H9 (cell line): ENCODE measurements at regions not wholly inside any gene's neighbourhood (a gene's known extent, or its start where the extent isn't known, plus 50 kb on each side); places are given as distances from the start of the nearest gene placed in this dataset.
"Not testable (repeated sequence)": the region's sequence is repeated elsewhere in the genome, so short reads cannot be mapped to it uniquely, and the experiment has no call there.

ENCODE experiments used
- DNase-seq: peaks from one replicate; pipeline ENCODE4 v3.0.0-alpha.2; 2017
- H2AFZ ChIP-seq: one replicate; pipeline ENCODE4 v1.6.1; 2013; ENCODE audit warnings: mild to moderate bottlenecking, low read length, control low read depth, moderate library complexity
- H2AK5ac ChIP-seq: 2 replicates; pipeline ENCODE4 v1.6.1; 2013; ENCODE audit warnings: low read length, control low read depth, mixed read lengths; ENCODE audit not compliant: insufficient read length
- H2BK120ac ChIP-seq: one replicate; pipeline ENCODE4 v1.6.1; 2013; ENCODE audit warnings: low read depth, mild to moderate bottlenecking, low read length, control low read depth, inconsistent platforms; ENCODE audit not compliant: poor library complexity, severe bottlenecking
- H2BK12ac ChIP-seq: 2 replicates; pipeline ENCODE4 v1.6.1; 2013; ENCODE audit warnings: low read length, control low read depth, mixed read lengths, low read depth; ENCODE audit not compliant: insufficient read length
- H2BK15ac ChIP-seq: 2 replicates; pipeline ENCODE4 v1.6.1; 2013; ENCODE audit warnings: low read depth, low read length, control low read depth
- H2BK20ac ChIP-seq: one replicate; pipeline ENCODE4 v1.6.1; 2013; ENCODE audit warnings: low read depth, mild to moderate bottlenecking, low read length, control low read depth, inconsistent platforms; ENCODE audit not compliant: poor library complexity, severe bottlenecking
- H2BK5ac ChIP-seq: 2 replicates; pipeline ENCODE4 v1.6.1; 2013; ENCODE audit warnings: low read length, control low read depth, mixed read lengths; ENCODE audit not compliant: insufficient read length
- H3K14ac ChIP-seq: 2 replicates; pipeline ENCODE4 v1.6.1; 2013; ENCODE audit warnings: low read length, control low read depth; ENCODE audit not compliant: insufficient read depth
- H3K18ac ChIP-seq: 2 replicates; pipeline ENCODE4 v1.6.1; 2013; ENCODE audit warnings: low read depth, mild to moderate bottlenecking, mixed read lengths, low read length, control low read depth; ENCODE audit not compliant: insufficient read length
- H3K23ac ChIP-seq: 2 replicates; pipeline ENCODE4 v1.6.1; 2013; ENCODE audit warnings: low read length, control low read depth, mixed read lengths, low read depth; ENCODE audit not compliant: insufficient read length
- H3K23me2 ChIP-seq: 2 replicates; pipeline ENCODE4 v1.6.1; 2013; ENCODE audit warnings: low read depth, mild to moderate bottlenecking, mixed read lengths, low read length, control low read depth; ENCODE audit not compliant: insufficient read length, poor library complexity, severe bottlenecking
- H3K27ac ChIP-seq: 2 replicates; pipeline ENCODE4 v1.5.1; 2013; ENCODE audit warnings: low read length, control low read depth, mixed read lengths, low read depth; ENCODE audit not compliant: insufficient read length
- H3K27me3 ChIP-seq: 2 replicates; pipeline ENCODE4 v1.6.1; 2013; ENCODE audit warnings: low read length, control low read depth, inconsistent platforms; ENCODE audit not compliant: insufficient read depth
- H3K4ac ChIP-seq: 2 replicates; pipeline ENCODE4 v1.6.1; 2013; ENCODE audit warnings: low read depth, mild to moderate bottlenecking, control low read depth, inconsistent platforms, low read length, moderate library complexity
- H3K4me1 ChIP-seq: 2 replicates; pipeline ENCODE4 v1.6.1; 2013; ENCODE audit warnings: low read length, control low read depth, inconsistent platforms; ENCODE audit not compliant: insufficient read depth
- H3K4me2 ChIP-seq: 2 replicates; pipeline ENCODE4 v1.6.1; 2013; ENCODE audit warnings: low read length, control low read depth, mixed read lengths; ENCODE audit not compliant: insufficient read length, insufficient read depth
- H3K56ac ChIP-seq: 2 replicates; pipeline ENCODE4 v1.6.1; 2013; ENCODE audit warnings: low read depth, mild to moderate bottlenecking, mixed read lengths, low read length, control low read depth; ENCODE audit not compliant: insufficient read length
- H3K79me1 ChIP-seq: 2 replicates; pipeline ENCODE4 v1.6.1; 2013; ENCODE audit warnings: low read depth, mild to moderate bottlenecking, moderate library complexity, low read length, control low read depth, inconsistent platforms; ENCODE audit not compliant: insufficient read depth, poor library complexity, severe bottlenecking
- H3K79me2 ChIP-seq: 2 replicates; pipeline ENCODE4 v1.6.1; 2013; ENCODE audit warnings: low read length, control low read depth, inconsistent platforms; ENCODE audit not compliant: insufficient read depth
- H3K9ac ChIP-seq: 2 replicates; pipeline ENCODE4 v1.6.1; 2013; ENCODE audit warnings: low read length, control low read depth, mixed read lengths; ENCODE audit not compliant: insufficient read length; ENCODE audit errors: extremely low read depth
- H3K9me3 ChIP-seq: one replicate; pipeline ENCODE4 v1.6.1; 2013; ENCODE audit warnings: low read depth, low read length, inconsistent platforms; ENCODE audit not compliant: control insufficient read depth
- H3T11ph ChIP-seq: one replicate; pipeline ENCODE4 v1.6.1; 2013; ENCODE audit warnings: mild to moderate bottlenecking, low read length, control low read depth, inconsistent platforms
- H4K20me1 ChIP-seq: one replicate; pipeline ENCODE4 v1.6.1; 2013; ENCODE audit not compliant: control insufficient read depth, insufficient read length, insufficient read depth
- H4K5ac ChIP-seq: 2 replicates; pipeline ENCODE4 v1.6.1; 2013; ENCODE audit warnings: low read depth, mild to moderate bottlenecking, mixed read lengths, low read length, control low read depth; ENCODE audit not compliant: insufficient read length
- H4K8ac ChIP-seq: replicated peaks from 2 replicates; pipeline ENCODE4 v1.6.1; 2013; ENCODE audit warnings: low read length, control low read depth, mixed read lengths, low read depth; ENCODE audit not compliant: insufficient read length
- H4K91ac ChIP-seq: 2 replicates; pipeline ENCODE4 v1.6.1; 2013; ENCODE audit warnings: low read depth, mild to moderate bottlenecking, moderate library complexity, mixed read lengths, low read length, control low read depth; ENCODE audit not compliant: insufficient read length
- H3K27ac Mint-ChIP-seq, 3 experiments: 2 replicates in 2 of 3; 3 replicates in 1 of 3; pipeline ENCODE4 v1.8.0; 2020 to 2021; ENCODE audit warnings: mixed read lengths in 3 of 3, mild to moderate bottlenecking in 1 of 3, moderate library complexity in 1 of 3
- H3K27me3 Mint-ChIP-seq: 2 replicates; pipeline ENCODE4 v1.8.0; 2021; ENCODE audit warnings: low read depth, mild to moderate bottlenecking, moderate library complexity, mixed read lengths
- H3K36me3 Mint-ChIP-seq, 3 experiments: 2 replicates in 2 of 3; 3 replicates in 1 of 3; pipeline ENCODE4 v1.8.0; 2020 to 2021; ENCODE audit warnings: low read depth in 3 of 3, mixed read lengths in 3 of 3; ENCODE audit not compliant: insufficient read depth in 1 of 3
- H3K4me1 Mint-ChIP-seq, 2 experiments: 2 replicates each; pipeline ENCODE4 v1.8.0; 2020; ENCODE audit warnings: mixed read lengths in 2 of 2
- H3K4me3 Mint-ChIP-seq, 2 experiments: 2 replicates in 1 of 2; 3 replicates in 1 of 2; pipeline ENCODE4 v1.8.0; 2020 to 2021; ENCODE audit warnings: mild to moderate bottlenecking in 2 of 2, mixed read lengths in 2 of 2, moderate library complexity in 1 of 2
- H3K9me3 Mint-ChIP-seq, 2 experiments: 2 replicates in 1 of 2; 3 replicates in 1 of 2; pipeline ENCODE4 v1.8.0; 2020; ENCODE audit warnings: mild to moderate bottlenecking in 2 of 2, mixed read lengths in 2 of 2, moderate library complexity in 1 of 2
- WGBS: extraction: QIAGEN DNeasy Blood & Tissue Kit; methylation state at CpG from one replicate; pipeline ENCODE4 v1.1.7; 2013; ENCODE audit warnings: missing lambda C conversion rate, low lambda C conversion rate, mixed read lengths; ENCODE audit not compliant: insufficient read length; ENCODE audit errors: extremely low coverage; 5-methylcytosine and 5-hydroxymethylcytosine counted together
- TF ChIP-seq, protein P1 (sequence below): fragments of 200-600 bp; sonication (generic); conservative IDR thresholded peaks from 3 replicates; pipeline ENCODE4 v1.8.0; 2021; ENCODE audit warnings: antibody characterized with exemption, mild to moderate bottlenecking

- H4K8ac ChIP-seq, result no peak overlapping the region
- WGBS, result no CpG with 5 or more reads among the region's 20 CpGs
- DNase-seq, result no peak
- peaks cover 4% of the 10 kb centered on the region for H3K9me3 ChIP-seq
- Mint-ChIP-seq H3K9me3 (peaks cover 38 to 52% of the 10 kb centered on the region in 2 experiments), H3K27me3 (peaks cover 3% of the 10 kb centered on the region), H3K36me3 (peaks cover 24 to 52% (median 39%) of the 10 kb centered on the region in 3 experiments), H3K4me1 (no peaks in the 10 kb centered on the region), H3K27ac (0 out of 7 replicates have a peak overlapping the region, but pooled peaks of 1 of the 3 experiments have one; percentile 48), H3K4me3 (no peak overlapping the region)
- H3K4me2 ChIP-seq, result no peak overlapping the region
- H3K27ac ChIP-seq, result no peak overlapping the region
- H3K4ac ChIP-seq, result no peak overlapping the region
- H3K23ac ChIP-seq, result no peak overlapping the region
- H3K56ac ChIP-seq, result no peak overlapping the region
- no peaks in the 10 kb centered on the region for H3K27me3 ChIP-seq
- no peak overlapping the region for H2BK5ac ChIP-seq
- no peak overlapping the region for H3T11ph ChIP-seq
- no peak overlapping the region for H2BK120ac ChIP-seq
- H4K20me1 ChIP-seq, result no peaks in the 10 kb centered on the region
- TF ChIP-seq, protein P1, sequence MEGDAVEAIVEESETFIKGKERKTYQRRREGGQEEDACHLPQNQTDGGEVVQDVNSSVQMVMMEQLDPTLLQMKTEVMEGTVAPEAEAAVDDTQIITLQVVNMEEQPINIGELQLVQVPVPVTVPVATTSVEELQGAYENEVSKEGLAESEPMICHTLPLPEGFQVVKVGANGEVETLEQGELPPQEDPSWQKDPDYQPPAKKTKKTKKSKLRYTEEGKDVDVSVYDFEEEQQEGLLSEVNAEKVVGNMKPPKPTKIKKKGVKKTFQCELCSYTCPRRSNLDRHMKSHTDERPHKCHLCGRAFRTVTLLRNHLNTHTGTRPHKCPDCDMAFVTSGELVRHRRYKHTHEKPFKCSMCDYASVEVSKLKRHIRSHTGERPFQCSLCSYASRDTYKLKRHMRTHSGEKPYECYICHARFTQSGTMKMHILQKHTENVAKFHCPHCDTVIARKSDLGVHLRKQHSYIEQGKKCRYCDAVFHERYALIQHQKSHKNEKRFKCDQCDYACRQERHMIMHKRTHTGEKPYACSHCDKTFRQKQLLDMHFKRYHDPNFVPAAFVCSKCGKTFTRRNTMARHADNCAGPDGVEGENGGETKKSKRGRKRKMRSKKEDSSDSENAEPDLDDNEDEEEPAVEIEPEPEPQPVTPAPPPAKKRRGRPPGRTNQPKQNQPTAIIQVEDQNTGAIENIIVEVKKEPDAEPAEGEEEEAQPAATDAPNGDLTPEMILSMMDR, result no peak
- no peak overlapping the region for H2AFZ ChIP-seq
- H4K5ac ChIP-seq, result no peak overlapping the region
- H2BK12ac ChIP-seq, result no peak overlapping the region
- no peak overlapping the region for H2BK15ac ChIP-seq
- no peak overlapping the region for H3K14ac ChIP-seq
- H3K18ac ChIP-seq, result no peak overlapping the region
- H2BK20ac ChIP-seq, result no peak overlapping the region
- no peak overlapping the region for H3K9ac ChIP-seq
- no peaks in the 10 kb centered on the region for H3K79me2 ChIP-seq
- H3K79me1 ChIP-seq, result no peaks in the 10 kb centered on the region
- H3K23me2 ChIP-seq, result no peaks in the 10 kb centered on the region
- H2AK5ac ChIP-seq, result no peak overlapping the region
- no peaks in the 10 kb centered on the region for H3K4me1 ChIP-seq
- no peak overlapping the region for H4K91ac ChIP-seq
Observed at GRCh38 chr2:83879127-83879526, 580.0 kb downstream of the SUCLG1 start.

DNA sequence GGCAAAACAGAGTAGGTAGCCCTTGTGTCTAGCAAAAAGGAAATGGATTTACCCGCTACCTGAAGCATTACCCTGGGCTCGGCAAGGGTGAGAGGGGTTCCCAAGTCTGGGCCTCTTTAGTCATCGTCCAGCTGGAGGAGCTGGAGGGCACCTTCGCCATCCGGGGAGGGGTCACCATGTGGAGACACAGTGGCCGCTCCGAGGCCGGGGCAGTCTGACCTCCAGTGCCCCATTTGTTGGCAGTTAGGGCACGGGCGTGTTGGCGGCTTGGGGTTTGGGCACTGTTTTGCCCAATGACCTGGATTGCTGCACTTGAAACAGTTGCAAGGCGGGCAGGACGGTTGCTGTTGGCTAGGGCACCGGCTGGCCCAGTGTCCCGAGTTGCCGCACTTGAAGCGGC lies 581.8 kb downstream of the SUCLG1 start:
- Mint-ChIP-seq H3K9me3 (peaks cover 55 to 69% of the 10 kb centered on the region in 2 experiments), H3K36me3 (peaks cover 40 to 69% (median 55%) of the 10 kb centered on the region in 3 experiments)
- not testable (repeated sequence) for H4K20me1 ChIP-seq, H2AFZ ChIP-seq, DNase-seq, H3K79me1 ChIP-seq, H2BK5ac ChIP-seq, H3K56ac ChIP-seq, H3K27ac ChIP-seq, H2BK120ac ChIP-seq, H3K4me1 ChIP-seq, H3K4me2 ChIP-seq, H4K5ac ChIP-seq, H3K14ac ChIP-seq, H4K91ac ChIP-seq, H2BK15ac ChIP-seq, H2AK5ac ChIP-seq, H3K27me3 Mint-ChIP-seq, H3K18ac ChIP-seq, H3K23me2 ChIP-seq, H2BK20ac ChIP-seq, H3K79me2 ChIP-seq, H2BK12ac ChIP-seq, H3K9ac ChIP-seq, H3K4me1 Mint-ChIP-seq, H3K4ac ChIP-seq, H3K27me3 ChIP-seq, H4K8ac ChIP-seq, H3K23ac ChIP-seq, H3K27ac Mint-ChIP-seq, H3T11ph ChIP-seq, H3K4me3 Mint-ChIP-seq
- peaks cover 14% of the 10 kb centered on the region for H3K9me3 ChIP-seq
- WGBS, result no CpG with 5 or more reads among the region's 17 CpGs
